Stimulated activated naive B cell treated with anti-CD40 and anti-IgM and Interleukin-4, amounts not matched to agents 10 μg/mL and 1 μg/mL and 100 μg/mL, for 72 hours (primary cell): ENCODE measurements at regions not wholly inside any gene's neighbourhood (a gene's known extent, or its start where the extent isn't known, plus 50 kb on each side); places are given as distances from the start of the nearest gene placed in this dataset.

Experiments used
- ATAC-seq, 2 donors: fragments of 150-1000 bp; cut with Tn5 transposase; replicated peaks; 2 replicates each; pipeline ENCODE4 v1.10.0; 2021; ENCODE audit warnings: moderate library complexity in 1 of 2
- DNase-seq: peaks from one replicate; pipeline ENCODE4 v3.0.0; 2021
- H3K27ac Mint-ChIP-seq: one replicate; pipeline ENCODE4 v1.8.0; 2022; ENCODE audit warnings: mild to moderate bottlenecking, mixed read lengths
- H3K27me3 Mint-ChIP-seq, 2 donors: one replicate each; pipeline ENCODE4 v1.8.0; 2022; ENCODE audit warnings: mixed read lengths in 2 of 2
- H3K36me3 Mint-ChIP-seq, 2 donors: one replicate each; pipeline ENCODE4 v1.8.0; 2022; ENCODE audit warnings: mixed read lengths in 2 of 2, mild to moderate bottlenecking in 1 of 2
- H3K4me1 Mint-ChIP-seq, 2 donors: one replicate each; pipeline ENCODE4 v1.8.0; 2022; ENCODE audit warnings: mixed read lengths in 2 of 2, mild to moderate bottlenecking in 1 of 2
- H3K4me3 Mint-ChIP-seq, 2 donors: one replicate each; pipeline ENCODE4 v1.8.0; 2022; ENCODE audit warnings: mild to moderate bottlenecking in 2 of 2, mixed read lengths in 2 of 2, moderate library complexity in 1 of 2
- H3K9me3 Mint-ChIP-seq, 2 donors: one replicate each; pipeline ENCODE4 v1.8.0; 2022; ENCODE audit warnings: mixed read lengths in 2 of 2, mild to moderate bottlenecking in 1 of 2

GRCh38 chr2:9156483-9156882 lies 50.1 kb upstream of the ASAP2 start:
- DNase-seq (no peak), ATAC-seq (no peak)
- Mint-ChIP-seq H3K4me1 (no peaks in the 10 kb centered on the region), H3K9me3 (peaks cover 0 to 3% of the 10 kb centered on the region in 2 donors), H3K27me3 (peaks cover 32 to 35% of the 10 kb centered on the region in 2 donors), H3K4me3 (no peak overlapping the region), H3K27ac (no peak overlapping the region), H3K36me3 (no peaks in the 10 kb centered on the region)

- no peak overlapping the region for H3K27ac Mint-ChIP-seq
- no peak for ATAC-seq
Measured at GRCh38 chr2:9154061-9154460, 52.6 kb upstream of the ASAP2 start.

GRCh38 chr2:9153643-9153980 lies 53.0 kb upstream of the ASAP2 start:
- DNase-seq, result no peak
- H3K4me1 Mint-ChIP-seq, result no peaks in the 10 kb centered on the region
- H3K27me3 Mint-ChIP-seq, result peaks cover 35 to 37% of the 10 kb centered on the region in 2 donors
- no peak overlapping the region for H3K27ac Mint-ChIP-seq
- no peaks in the 10 kb centered on the region for H3K36me3 Mint-ChIP-seq
- H3K9me3 Mint-ChIP-seq, result peaks cover 0 to 3% of the 10 kb centered on the region in 2 donors
- ATAC-seq, result no peak
- H3K4me3 Mint-ChIP-seq, result no peak overlapping the region

More at GRCh38 chr2:9154061-9154460, 52.6 kb upstream of the ASAP2 start:
- Mint-ChIP-seq H3K27me3 (peaks cover 35 to 37% of the 10 kb centered on the region in 2 donors), H3K4me3 (no peak overlapping the region), H3K36me3 (no peaks in the 10 kb centered on the region), H3K4me1 (no peaks in the 10 kb centered on the region), H3K9me3 (peaks cover 0 to 3% of the 10 kb centered on the region in 2 donors)
- DNase-seq, result no peak

GRCh38 chr2:9152975-9153642 lies 53.5 kb upstream of the ASAP2 start:
- H3K4me3 Mint-ChIP-seq, result no peak overlapping the region
- H3K4me1 Mint-ChIP-seq, result no peaks in the 10 kb centered on the region
- peaks cover 0 to 3% of the 10 kb centered on the region in 2 donors for H3K9me3 Mint-ChIP-seq
- H3K36me3 Mint-ChIP-seq, result no peaks in the 10 kb centered on the region
- ATAC-seq, result no peak
- DNase-seq, result no peak
- H3K27ac Mint-ChIP-seq, result no peak overlapping the region
- peaks cover 36 to 37% of the 10 kb centered on the region in 2 donors for H3K27me3 Mint-ChIP-seq

GRCh38 chr2:9150906-9151305 lies 55.7 kb upstream of the ASAP2 start:
- DNase-seq (no peak), ATAC-seq (no peak)
- H3K27me3 Mint-ChIP-seq, result peaks cover 33 to 42% of the 10 kb centered on the region in 2 donors
- H3K9me3 Mint-ChIP-seq, result no peaks in the 10 kb centered on the region
- H3K4me3 Mint-ChIP-seq, result no peak overlapping the region
- H3K36me3 Mint-ChIP-seq, result no peaks in the 10 kb centered on the region
- no peak overlapping the region for H3K27ac Mint-ChIP-seq
- no peaks in the 10 kb centered on the region for H3K4me1 Mint-ChIP-seq

GRCh38 chr2:9150568-9150900 lies 56.1 kb upstream of the ASAP2 start:
- no peaks in the 10 kb centered on the region for H3K9me3 Mint-ChIP-seq
- no peaks in the 10 kb centered on the region for H3K36me3 Mint-ChIP-seq
- no peak overlapping the region for H3K27ac Mint-ChIP-seq
- peaks cover 29 to 42% of the 10 kb centered on the region in 2 donors for H3K27me3 Mint-ChIP-seq
- no peak overlapping the region for H3K4me3 Mint-ChIP-seq
- DNase-seq (no peak), ATAC-seq (no peak)
- H3K4me1 Mint-ChIP-seq, result no peaks in the 10 kb centered on the region

GRCh38 chr2:9149726-9150567 lies 56.7 kb upstream of the ASAP2 start:
- no peaks in the 10 kb centered on the region for H3K36me3 Mint-ChIP-seq
- no peak overlapping the region for H3K27ac Mint-ChIP-seq
- no peak overlapping the region for H3K4me3 Mint-ChIP-seq
- DNase-seq, result no peak
- H3K4me1 Mint-ChIP-seq, result no peaks in the 10 kb centered on the region
- no peaks in the 10 kb centered on the region for H3K9me3 Mint-ChIP-seq
- ATAC-seq, result no peak
- H3K27me3 Mint-ChIP-seq, result peaks cover 23 to 38% of the 10 kb centered on the region in 2 donors

GRCh38 chr2:9149388-9149660 lies 57.3 kb upstream of the ASAP2 start:
- Mint-ChIP-seq H3K4me1 (no peaks in the 10 kb centered on the region), H3K4me3 (no peak overlapping the region), H3K9me3 (no peaks in the 10 kb centered on the region), H3K36me3 (no peaks in the 10 kb centered on the region), H3K27me3 (peaks cover 19 to 34% of the 10 kb centered on the region in 2 donors), H3K27ac (no peak overlapping the region)
- DNase-seq, result no peak
- ATAC-seq, result no peak

GRCh38 chr2:9146646-9147045 lies 60.0 kb upstream of the ASAP2 start:
- Mint-ChIP-seq H3K27ac (no peak overlapping the region), H3K9me3 (no peaks in the 10 kb centered on the region), H3K4me3 (no peak overlapping the region), H3K4me1 (peaks cover 5 to 10% of the 10 kb centered on the region in 2 donors), H3K36me3 (no peaks in the 10 kb centered on the region), H3K27me3 (peaks cover 17 to 21% of the 10 kb centered on the region in 2 donors)
- DNase-seq, result no peak
- no peak for ATAC-seq

- ATAC-seq (no peak), DNase-seq (no peak)
- H3K4me3 Mint-ChIP-seq, result no peak overlapping the region
- H3K9me3 Mint-ChIP-seq, result no peaks in the 10 kb centered on the region
- H3K4me1 Mint-ChIP-seq, result peaks cover 5 to 10% of the 10 kb centered on the region in 2 donors
- no peak overlapping the region for H3K27ac Mint-ChIP-seq
- peaks cover 17 to 27% of the 10 kb centered on the region in 2 donors for H3K27me3 Mint-ChIP-seq
- no peaks in the 10 kb centered on the region for H3K36me3 Mint-ChIP-seq
Measured at GRCh38 chr2:9145752-9146430, 60.7 kb upstream of the ASAP2 start.

- peaks cover 20 to 27% of the 10 kb centered on the region in 2 donors for H3K27me3 Mint-ChIP-seq
- no peak overlapping the region for H3K27ac Mint-ChIP-seq
- peaks cover 5 to 10% of the 10 kb centered on the region in 2 donors for H3K4me1 Mint-ChIP-seq
- DNase-seq (no peak), ATAC-seq (no peak)
- no peaks in the 10 kb centered on the region for H3K9me3 Mint-ChIP-seq
- H3K36me3 Mint-ChIP-seq, result no peaks in the 10 kb centered on the region
- H3K4me3 Mint-ChIP-seq, result no peak overlapping the region
Measured at GRCh38 chr2:9145109-9145751, 61.4 kb upstream of the ASAP2 start.

- no peak for DNase-seq
- Mint-ChIP-seq H3K27me3 (peaks cover 25 to 33% of the 10 kb centered on the region in 2 donors), H3K9me3 (no peaks in the 10 kb centered on the region), H3K4me1 (peaks cover 9 to 14% of the 10 kb centered on the region in 2 donors), H3K36me3 (no peaks in the 10 kb centered on the region), H3K4me3 (no peak overlapping the region), H3K27ac (no peak overlapping the region)
- no peak for ATAC-seq
Measured at GRCh38 chr2:9144617-9145016, 62.0 kb upstream of the ASAP2 start.

GRCh38 chr2:9144046-9144445 lies 62.6 kb upstream of the ASAP2 start:
- ATAC-seq (no peak), DNase-seq (no peak)
- peaks cover 9 to 14% of the 10 kb centered on the region in 2 donors for H3K4me1 Mint-ChIP-seq
- no peaks in the 10 kb centered on the region for H3K36me3 Mint-ChIP-seq
- H3K27ac Mint-ChIP-seq, result no peak overlapping the region
- H3K9me3 Mint-ChIP-seq, result no peaks in the 10 kb centered on the region
- no peak overlapping the region for H3K4me3 Mint-ChIP-seq
- H3K27me3 Mint-ChIP-seq, result peaks cover 27 to 33% of the 10 kb centered on the region in 2 donors

- H3K27me3 Mint-ChIP-seq, result peaks cover 34 to 36% of the 10 kb centered on the region in 2 donors
- H3K27ac Mint-ChIP-seq, result no peak overlapping the region
- no peaks in the 10 kb centered on the region for H3K9me3 Mint-ChIP-seq
- H3K36me3 Mint-ChIP-seq, result no peaks in the 10 kb centered on the region
- DNase-seq (no peak), ATAC-seq (no peak)
- H3K4me1 Mint-ChIP-seq, result peaks cover 9 to 14% of the 10 kb centered on the region in 2 donors
- H3K4me3 Mint-ChIP-seq, result peak overlapping the region; percentile 19 to 56
Measured at GRCh38 chr2:9143264-9143815, 63.3 kb upstream of the ASAP2 start.
